ENCODE measurements at regions not wholly inside any gene's neighbourhood (a gene's known extent, or its start where the extent isn't known, plus 50 kb on each side); places are given as distances from the start of the nearest gene placed in this dataset.

- DNase-seq (ENCODE audit: low read depth) = no peak
Observed at GRCh38 chr4:32161392-32161791, 1441.2 kb downstream of the PCDH7 start.

GRCh38 chr4:32163125-32163524, 1443.0 kb downstream of the PCDH7 start:
- no peak for DNase-seq (ENCODE audit: low read depth)

DNA sequence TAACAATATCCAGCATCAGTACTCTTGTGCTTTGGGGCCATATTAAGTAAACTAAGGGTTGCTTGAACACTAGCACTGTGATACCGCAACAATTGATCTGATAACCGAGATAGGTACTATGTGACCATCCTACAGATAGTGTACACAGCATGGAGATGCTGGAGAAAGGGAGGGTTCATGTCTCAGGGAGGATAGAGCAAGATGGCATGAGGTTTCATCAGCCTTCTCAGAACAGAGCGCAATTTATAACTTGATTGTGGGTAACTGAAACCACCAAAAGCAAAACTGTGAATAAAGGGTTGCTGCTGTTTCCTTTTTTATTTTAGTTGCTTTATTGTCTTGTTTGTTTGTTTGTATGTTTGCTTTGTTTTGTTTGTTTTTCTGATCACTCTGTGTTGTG, 1449.7 kb downstream of the PCDH7 start:
- DNase-seq (ENCODE audit: low read depth) = no peak

DNA sequence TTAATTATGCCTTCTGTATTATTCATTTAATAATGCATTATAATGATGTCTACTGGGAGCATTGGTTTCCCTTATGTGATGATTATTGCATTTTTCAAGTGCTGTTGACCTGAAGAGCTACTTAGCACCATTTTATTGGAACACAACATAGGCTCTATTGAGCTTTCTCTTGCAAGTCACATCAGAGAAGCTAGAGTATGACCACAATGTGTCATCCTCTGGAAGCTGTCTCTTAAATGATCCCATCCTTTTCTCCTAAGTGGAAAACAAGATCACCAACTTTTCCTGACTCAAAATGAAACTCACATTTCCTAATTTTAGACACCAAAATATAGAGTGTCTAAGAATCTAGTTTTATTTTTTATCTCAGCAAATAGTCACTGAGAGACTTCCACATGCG, 1451.9 kb downstream of the PCDH7 start:
- DNase-seq (ENCODE audit: low read depth) = no peak

DNA sequence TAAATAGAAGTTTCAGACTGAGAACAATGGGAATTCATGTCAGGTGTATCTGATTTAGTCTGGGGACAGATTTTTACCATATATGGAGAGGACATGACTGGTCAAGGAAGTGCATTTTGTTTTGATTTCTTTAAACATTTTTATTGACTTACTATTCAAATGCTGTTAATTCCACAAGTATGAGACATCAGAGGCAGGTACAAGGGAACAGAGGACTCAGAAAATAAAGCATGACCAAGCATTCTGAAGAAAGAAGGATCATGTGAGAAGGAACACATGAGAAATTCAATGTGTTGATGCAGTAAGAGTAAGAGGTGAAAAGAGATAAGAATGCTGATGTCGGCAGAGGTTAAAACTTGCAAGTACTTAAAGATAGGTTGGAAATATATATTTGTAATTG, 1452.6 kb downstream of the PCDH7 start:
- DNase-seq (ENCODE audit: low read depth) = no peak

DNA sequence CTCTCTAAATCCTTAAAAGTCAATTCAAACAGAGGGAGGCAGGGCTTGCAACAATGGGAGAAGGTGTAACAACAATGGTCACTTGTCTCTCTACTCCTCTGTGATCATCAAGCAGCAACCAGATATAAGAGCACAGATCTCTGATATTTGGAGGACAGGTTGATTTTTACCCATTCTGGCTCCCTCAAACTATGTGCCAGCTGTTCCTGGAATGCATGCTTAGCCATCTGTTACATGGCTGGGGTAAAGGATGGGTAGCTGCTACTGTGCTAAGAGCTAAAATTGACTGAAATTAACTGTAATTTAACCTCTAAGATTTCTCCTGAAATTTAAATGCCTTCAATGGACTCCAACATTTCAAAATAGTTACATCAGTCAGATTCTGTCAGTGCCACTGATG, 1459.9 kb downstream of the PCDH7 start:
- no peak for DNase-seq (ENCODE audit: low read depth)

DNA sequence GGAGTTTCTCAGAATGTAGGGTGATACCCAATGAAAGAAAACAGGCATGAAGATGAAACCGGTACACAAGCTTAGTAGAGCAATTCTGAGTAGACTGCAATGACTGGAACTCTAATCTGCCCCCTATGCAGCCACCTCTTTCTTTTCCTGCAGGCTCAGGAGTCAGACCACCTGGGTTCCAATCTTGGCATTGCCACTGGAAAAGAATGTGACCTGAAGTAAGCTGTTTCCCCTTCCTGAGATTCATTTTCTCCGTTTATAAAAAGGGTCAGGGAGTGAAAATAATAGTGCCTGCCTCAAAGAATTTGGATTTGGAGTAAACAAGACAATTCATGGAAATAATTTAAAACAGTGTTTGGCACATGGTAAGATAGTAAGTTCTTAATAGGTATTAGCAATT, 1464.0 kb downstream of the PCDH7 start:
- no peak for DNase-seq (ENCODE audit: low read depth)

DNA sequence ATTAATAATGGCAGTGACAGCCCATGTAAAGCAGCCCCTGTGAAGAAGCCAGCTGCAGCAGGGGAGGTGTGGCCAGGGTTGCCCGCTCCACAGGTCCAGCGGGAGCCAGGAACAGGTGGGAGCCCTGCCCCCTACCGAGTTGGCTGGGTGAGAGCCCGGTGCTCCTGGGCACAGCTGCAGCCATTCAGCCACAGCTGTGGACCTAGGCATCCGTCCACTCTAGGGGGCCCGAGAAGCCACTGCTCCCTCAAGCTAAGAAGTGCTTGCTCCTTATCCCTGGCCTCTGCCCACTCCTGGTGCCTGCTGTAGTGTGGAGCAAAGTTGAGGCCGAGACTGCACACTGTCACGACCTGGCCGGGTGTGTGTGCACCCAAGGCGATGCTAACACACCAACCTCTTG, 1469.0 kb downstream of the PCDH7 start:
- no peak for DNase-seq (ENCODE audit: low read depth)

DNA sequence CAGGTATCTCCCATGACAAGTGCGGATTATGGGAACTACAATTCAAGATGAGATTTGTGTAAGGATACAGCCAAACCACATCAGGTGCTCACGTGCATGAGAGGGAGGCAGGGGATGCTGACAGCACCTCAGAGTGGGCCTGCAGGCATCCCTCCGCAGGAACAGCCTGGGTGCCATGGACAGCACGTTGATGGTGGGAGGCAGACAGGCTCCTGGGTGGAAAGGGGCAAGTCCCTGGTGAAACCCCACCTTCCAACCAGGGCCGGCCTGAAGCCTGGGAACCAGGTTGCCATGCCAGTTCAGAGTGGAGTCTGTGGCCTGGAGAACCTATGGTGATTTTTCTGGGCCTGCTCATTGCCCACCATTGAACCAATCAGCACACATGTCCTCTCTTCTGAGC, 1469.6 kb downstream of the PCDH7 start:
- DNase-seq (ENCODE audit: low read depth) = no peak

DNA sequence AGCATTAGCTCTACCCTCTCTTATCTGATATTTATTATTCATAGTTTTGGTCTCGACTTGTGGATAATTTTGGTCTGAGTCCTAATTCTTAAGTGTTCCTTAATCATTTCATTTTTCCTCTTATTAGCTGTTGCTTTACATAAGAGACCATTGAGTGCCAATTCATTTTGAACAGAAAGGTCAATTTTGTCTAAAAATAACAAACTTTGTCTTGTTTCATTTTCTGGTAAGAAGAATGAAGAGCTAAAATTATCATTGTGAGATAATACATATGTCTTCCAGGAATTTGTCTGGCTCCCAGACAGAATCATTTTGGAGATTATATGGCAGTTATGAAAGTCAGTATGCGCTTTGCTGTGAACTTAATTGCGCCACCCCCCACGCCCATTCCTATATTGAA, 1471.8 kb downstream of the PCDH7 start:
- DNase-seq (ENCODE audit: low read depth) = no peak

GRCh38 chr4:32192363-32192762, 1472.2 kb downstream of the PCDH7 start:
- no peak for DNase-seq (ENCODE audit: low read depth)

GRCh38 chr4:32192991-32193390, 1472.8 kb downstream of the PCDH7 start:
- no peak for DNase-seq (ENCODE audit: low read depth)

DNA sequence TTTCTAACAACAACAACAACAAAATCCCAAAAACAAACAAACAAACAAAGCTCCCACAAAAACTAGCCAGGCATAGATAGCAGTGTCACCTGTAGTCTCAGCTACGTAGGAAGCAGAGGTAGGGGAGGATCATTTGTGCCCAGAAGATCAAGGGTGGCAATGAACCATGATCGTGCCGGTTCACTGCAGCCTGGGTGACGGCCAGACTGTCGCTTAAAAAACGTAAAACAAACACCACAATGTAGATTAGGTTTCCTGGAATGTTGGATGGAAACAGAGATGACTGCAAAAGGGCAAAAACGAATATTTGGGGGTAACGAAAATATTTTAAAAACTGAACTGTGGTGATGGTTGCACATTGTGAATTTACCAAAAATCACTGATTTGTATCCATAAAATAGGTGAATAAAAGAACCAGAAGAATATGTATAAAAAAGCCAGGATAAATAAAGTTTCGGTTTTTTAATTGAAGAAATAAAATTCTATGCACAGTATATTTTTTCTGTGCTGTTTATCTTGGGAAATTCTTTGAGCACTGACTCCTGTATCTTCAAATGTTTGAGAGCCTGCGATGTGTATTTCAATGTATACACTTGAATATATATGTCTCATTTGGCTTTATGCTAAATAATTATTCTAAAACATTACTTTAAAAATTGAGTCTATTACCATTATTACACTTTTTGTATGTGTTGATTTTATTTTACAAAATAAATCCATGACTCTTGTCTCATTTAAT, 1477.0 kb downstream of the PCDH7 start:
- no peak for DNase-seq (ENCODE audit: low read depth)

GRCh38 chr4:32199639-32200038, 1479.5 kb downstream of the PCDH7 start:
- DNase-seq (ENCODE audit: low read depth) = no peak

GRCh38 chr4:32203340-32203739, 1483.2 kb downstream of the PCDH7 start:
- DNase-seq (ENCODE audit: low read depth) = no peak

DNA sequence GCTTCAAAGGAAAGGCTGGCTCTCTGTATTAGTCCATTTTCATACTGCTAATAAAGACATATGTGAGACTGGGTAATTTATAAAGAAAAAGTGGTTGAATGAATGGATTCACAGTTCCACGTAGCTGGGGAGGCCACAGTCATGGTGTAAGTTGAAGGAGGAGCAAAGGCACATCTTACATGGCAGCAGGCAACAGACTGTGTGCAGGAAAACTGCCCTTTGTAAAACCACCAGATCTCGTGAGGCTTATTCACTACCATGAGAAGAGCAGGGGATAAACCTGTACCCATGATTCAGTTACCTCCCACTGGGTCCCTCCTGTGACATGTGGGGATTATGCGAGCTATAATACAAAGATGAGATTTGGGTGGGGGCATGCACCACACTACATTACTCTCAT, 1486.6 kb downstream of the PCDH7 start:
- no peak for DNase-seq (ENCODE audit: low read depth)

GRCh38 chr4:32207456-32207855, 1487.3 kb downstream of the PCDH7 start:
- DNase-seq (ENCODE audit: low read depth) = no peak

DNA sequence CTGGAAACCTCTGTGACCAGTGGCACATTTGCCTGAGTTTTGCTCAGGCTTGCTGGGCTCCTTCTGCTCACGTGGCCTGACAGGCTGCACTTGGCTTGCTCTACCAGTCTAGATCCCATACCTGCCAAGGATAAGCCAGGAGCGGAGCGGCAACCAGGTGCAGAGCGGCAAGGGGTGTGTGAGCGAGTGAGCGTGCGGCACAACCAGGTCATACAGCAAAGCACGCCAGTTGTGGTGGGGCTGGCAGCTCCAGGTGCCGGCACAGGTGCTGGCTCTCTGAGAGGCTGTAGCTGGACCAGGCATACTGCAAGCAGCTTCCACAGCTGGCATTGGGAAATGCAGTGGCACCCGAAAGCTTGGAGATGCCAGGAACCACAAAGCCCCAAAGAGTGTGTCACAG, 1495.1 kb downstream of the PCDH7 start:
- no peak for DNase-seq (ENCODE audit: low read depth)

DNA sequence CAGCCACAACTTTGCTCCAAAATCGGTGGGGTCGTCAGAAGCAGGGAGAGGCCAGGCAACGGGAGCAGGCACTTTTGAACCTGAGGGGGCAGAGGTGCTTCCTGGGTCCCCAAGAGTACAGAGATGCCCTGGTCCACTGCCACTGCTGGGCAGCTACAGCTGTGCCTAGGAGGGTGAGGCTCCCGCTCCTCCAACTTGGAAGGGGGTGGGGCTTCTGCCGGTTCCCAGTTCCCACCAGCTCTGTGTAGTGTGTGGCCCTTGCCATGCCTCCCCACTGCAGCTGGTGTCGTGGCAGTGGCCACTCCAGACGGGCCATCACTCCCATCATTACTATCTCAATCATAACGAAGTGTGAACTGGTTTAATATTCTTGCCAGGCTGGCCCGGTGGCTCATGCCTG, 1496.3 kb downstream of the PCDH7 start:
- DNase-seq (ENCODE audit: low read depth) = no peak

DNA sequence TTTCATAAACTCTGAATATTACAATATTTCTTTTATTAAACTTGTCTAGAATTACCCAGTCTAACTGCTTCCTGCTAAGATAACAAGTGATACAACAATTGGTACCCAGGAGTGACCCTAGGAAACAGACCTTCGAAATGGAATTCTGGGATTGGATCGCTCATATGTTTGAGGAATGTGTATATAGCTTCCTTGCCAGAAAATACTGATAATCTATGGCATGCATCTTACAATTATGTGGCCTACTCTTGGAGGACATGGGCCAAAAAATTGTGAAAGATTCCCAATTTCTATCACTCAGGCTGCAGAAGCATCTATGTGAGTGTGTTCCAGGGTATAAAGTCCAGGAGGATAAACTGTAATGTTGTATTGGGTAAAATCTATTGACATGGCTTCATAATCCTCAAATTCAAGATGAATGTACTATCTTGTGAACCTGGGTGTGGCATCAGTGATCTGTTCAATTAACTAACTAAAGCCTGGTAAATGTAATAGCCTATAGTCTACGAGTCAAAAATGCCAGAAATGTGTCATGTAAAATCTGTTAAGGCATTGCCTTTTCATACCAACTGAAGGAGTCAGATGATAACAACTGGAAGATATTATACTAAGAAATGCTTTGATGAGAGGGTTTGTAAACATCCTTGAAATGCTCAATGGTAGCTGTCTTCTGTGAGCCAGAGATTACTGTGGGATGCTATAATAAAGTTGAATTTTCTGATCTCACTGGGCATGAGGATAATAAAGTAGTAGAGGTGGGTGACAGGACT, 1499.3 kb downstream of the PCDH7 start:
- DNase-seq (ENCODE audit: low read depth) = no peak

DNA sequence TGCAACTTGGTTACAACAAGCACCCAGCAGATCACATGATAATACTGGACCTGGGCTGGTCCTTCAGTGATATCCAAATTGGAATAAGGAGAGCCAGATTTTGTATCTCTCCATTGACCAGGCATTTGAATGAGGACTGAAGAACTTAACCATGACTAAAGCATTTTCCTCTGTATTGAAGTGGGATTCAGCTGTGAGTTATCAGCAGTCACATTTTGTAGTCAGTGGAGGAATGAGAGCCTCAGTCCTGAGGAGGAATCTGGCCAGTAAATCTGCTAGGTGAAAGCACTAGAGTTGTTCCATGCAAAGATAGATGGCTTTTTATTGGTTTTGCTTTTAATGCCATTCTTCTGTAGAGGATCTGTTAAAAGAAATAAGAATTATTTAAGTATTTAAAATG, 1506.0 kb downstream of the PCDH7 start:
- no peak for DNase-seq (ENCODE audit: low read depth)

DNA sequence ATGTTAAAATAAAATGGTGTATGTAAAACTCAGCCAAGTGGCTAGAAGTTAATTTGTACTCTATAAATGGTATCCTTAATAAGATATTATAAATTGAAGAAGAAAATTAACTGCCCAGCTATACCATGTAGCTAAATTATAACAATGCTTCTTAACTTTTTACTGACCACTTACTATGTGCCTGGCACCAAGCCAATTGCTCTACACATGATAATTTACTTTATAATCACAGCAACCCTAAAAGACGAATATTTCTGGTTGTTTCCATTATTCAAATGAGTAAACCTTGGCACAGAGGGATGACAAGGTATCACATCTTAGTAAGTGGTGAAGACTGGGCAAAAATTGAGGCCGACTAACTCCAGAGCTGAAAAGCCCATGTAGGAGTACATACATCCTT, 1506.6 kb downstream of the PCDH7 start:
- no peak for DNase-seq (ENCODE audit: low read depth)

- no peak for DNase-seq (ENCODE audit: low read depth)
Observed at GRCh38 chr4:32243926-32244325, 1523.8 kb downstream of the PCDH7 start.

DNA sequence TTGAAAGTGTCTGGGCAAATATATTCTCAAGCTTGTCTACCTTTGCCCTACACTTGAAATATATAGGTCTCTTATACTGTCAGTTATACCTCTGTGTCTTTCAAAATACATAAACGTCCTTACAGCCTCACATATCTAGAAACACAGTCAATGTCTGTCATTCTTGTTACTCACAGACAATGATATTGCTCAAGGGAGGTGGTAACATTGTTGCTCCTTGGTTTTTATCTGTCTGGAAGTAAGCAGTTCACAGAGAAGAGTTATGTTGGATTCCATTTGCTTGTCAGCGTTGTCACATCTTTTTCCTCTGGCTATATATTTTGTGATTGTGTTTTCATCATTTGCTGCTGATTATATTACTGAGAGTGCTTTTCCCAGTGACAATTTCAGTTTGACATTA, 1528.9 kb downstream of the PCDH7 start:
- no peak for DNase-seq (ENCODE audit: low read depth)

Data from EH (cell line).